ENCODE measurements at regions not wholly inside any gene's neighbourhood (a gene's known extent, or its start where the extent isn't known, plus 50 kb on each side); places are given as distances from the start of the nearest gene placed in this dataset.

DNA sequence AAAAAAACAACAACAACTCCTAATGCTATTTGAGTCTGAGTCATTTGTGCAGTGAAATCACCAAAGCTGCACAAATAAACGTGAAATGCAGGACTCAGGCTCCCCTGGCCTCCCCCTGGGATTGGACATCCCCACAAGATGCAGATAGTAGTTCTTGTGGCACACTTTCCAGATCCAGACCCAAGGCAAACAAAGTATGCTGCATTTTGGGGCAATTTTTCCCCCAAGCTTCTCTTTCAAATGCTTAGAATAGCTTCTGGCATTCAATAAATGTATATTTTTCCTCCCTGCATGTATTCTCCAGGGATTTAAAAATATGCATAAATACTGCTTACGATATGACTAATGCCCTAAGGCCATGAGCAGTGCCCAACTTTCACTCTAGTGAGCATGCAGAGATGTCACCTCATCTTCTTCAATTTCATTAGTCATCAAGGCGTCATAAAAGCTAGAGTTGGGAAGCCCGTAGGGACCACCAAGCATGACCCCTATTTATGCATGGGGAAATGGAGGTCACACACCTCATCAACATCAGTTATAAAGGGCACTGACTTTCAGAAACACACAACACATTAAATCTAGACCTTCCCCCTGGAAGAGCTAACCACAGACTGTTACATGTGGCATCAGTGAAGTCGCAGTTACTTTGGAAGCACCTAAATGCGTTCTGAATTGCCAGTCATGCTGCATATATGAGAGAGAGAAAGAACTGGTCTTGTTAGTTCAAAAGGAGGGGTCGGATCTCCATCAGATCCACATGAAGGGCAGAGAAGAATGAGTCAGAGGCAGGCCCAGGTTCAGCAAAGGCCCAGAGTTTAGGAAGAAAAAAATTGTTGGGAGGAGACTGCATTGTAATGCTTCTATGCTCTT, 374.1 kb downstream of the LPIN1 start:
- no peak overlapping the region for H3K4me3 Mint-ChIP-seq

DNA sequence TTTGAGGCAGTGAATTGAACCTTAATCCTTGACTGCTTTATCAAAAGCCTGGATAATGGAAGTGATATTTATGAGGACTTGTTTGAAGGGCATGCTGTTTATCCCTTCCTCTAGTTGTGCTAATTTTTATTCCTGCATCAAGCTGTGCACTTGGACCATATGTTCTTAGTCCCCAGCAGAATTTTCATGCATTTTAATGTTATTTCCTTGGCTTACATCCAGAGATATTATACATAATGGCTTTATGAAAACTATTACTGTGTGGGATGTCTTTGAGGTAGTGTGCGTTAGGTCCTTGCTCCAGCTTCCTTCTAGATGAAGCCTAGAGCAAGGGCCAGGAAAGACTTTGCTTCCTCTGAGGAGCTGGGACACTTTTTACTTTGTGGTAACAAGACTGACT, 378.4 kb downstream of the LPIN1 start:
- H3K36me3 Mint-ChIP-seq: no peaks in the 10 kb centered on the region
- no peaks in the 10 kb centered on the region for H3K27me3 Mint-ChIP-seq
- no peak overlapping the region for H3K4me3 Mint-ChIP-seq
- H3K4me1 Mint-ChIP-seq (ENCODE audit: unreplicated experiment): no peaks in the 10 kb centered on the region
- H3K27ac Mint-ChIP-seq: no peak overlapping the region
- TF ChIP-seq, protein P1, sequence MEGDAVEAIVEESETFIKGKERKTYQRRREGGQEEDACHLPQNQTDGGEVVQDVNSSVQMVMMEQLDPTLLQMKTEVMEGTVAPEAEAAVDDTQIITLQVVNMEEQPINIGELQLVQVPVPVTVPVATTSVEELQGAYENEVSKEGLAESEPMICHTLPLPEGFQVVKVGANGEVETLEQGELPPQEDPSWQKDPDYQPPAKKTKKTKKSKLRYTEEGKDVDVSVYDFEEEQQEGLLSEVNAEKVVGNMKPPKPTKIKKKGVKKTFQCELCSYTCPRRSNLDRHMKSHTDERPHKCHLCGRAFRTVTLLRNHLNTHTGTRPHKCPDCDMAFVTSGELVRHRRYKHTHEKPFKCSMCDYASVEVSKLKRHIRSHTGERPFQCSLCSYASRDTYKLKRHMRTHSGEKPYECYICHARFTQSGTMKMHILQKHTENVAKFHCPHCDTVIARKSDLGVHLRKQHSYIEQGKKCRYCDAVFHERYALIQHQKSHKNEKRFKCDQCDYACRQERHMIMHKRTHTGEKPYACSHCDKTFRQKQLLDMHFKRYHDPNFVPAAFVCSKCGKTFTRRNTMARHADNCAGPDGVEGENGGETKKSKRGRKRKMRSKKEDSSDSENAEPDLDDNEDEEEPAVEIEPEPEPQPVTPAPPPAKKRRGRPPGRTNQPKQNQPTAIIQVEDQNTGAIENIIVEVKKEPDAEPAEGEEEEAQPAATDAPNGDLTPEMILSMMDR (conservative IDR thresholded peaks at IDR 0.05): no peak
- H3K9me3 Mint-ChIP-seq: no peaks in the 10 kb centered on the region
- DNase-seq (ENCODE audit: extremely low spot score, unreplicated experiment): no peak

More for the DNA sequence above, 374.1 kb downstream of the LPIN1 start:
- no peak for DNase-seq (ENCODE audit: extremely low spot score, unreplicated experiment)
- peaks cover 3% of the 10 kb centered on the region for H3K27me3 Mint-ChIP-seq
- no peaks in the 10 kb centered on the region for H3K36me3 Mint-ChIP-seq
- H3K9me3 Mint-ChIP-seq: no peaks in the 10 kb centered on the region
- TF ChIP-seq, protein P1 (conservative IDR thresholded peaks at IDR 0.05): no peak
- H3K27ac Mint-ChIP-seq: no peak overlapping the region
- H3K4me1 Mint-ChIP-seq (ENCODE audit: unreplicated experiment): no peaks in the 10 kb centered on the region

DNA sequence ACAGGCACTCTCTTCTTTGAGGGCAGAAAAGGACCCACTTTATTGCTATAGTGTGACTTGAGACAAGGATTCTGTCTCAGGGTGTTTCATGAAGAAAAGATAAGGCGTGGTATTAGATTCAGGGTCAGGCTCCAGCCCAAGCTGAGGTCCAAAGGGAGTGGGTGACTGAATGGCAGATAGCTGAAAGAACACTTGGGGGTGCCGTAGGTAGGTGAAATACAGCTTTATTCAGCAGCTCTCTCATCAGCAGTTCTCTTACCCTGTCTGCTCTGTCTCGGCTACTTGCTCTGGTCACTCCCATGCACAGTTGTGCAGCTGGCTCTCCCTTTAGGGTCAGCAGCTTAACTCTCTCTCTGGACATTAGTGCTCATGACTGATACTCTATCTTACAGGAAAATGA, 379.9 kb downstream of the LPIN1 start:
- Mint-ChIP-seq H3K27ac (no peak overlapping the region), H3K27me3 (no peaks in the 10 kb centered on the region), H3K36me3 (no peaks in the 10 kb centered on the region), H3K4me3 (no peak overlapping the region), H3K4me1 (ENCODE audit: unreplicated experiment) (no peaks in the 10 kb centered on the region), H3K9me3 (no peaks in the 10 kb centered on the region)
- TF ChIP-seq, protein P1 (conservative IDR thresholded peaks at IDR 0.05): no peak
- no peak for DNase-seq (ENCODE audit: extremely low spot score, unreplicated experiment)

DNA sequence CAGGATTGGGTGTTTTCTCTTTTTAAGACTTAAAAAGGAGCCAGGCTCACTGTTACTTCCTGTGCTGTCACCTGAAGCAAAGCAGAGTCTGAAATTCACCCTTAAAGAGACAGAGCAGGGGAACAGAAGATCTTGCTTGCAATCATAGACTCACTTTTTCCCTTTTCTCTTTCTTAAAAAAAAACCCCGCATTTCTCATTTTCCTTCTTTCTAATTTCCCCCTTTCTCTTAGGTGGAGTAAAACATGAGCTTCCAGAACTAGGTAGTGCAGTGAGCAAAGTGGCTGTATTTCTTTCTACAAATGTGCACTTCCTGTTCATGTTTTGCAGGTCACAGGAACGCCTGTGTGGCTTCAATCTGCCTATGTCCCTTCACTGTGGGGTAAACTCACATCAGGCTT, 381.2 kb downstream of the LPIN1 start:
- Mint-ChIP-seq H3K27me3 (no peaks in the 10 kb centered on the region), H3K36me3 (no peaks in the 10 kb centered on the region), H3K4me1 (ENCODE audit: unreplicated experiment) (no peaks in the 10 kb centered on the region), H3K4me3 (no peak overlapping the region), H3K9me3 (no peaks in the 10 kb centered on the region), H3K27ac (no peak overlapping the region)
- TF ChIP-seq, protein P1 (conservative IDR thresholded peaks at IDR 0.05): no peak
- DNase-seq (ENCODE audit: extremely low spot score, unreplicated experiment): no peak

DNA sequence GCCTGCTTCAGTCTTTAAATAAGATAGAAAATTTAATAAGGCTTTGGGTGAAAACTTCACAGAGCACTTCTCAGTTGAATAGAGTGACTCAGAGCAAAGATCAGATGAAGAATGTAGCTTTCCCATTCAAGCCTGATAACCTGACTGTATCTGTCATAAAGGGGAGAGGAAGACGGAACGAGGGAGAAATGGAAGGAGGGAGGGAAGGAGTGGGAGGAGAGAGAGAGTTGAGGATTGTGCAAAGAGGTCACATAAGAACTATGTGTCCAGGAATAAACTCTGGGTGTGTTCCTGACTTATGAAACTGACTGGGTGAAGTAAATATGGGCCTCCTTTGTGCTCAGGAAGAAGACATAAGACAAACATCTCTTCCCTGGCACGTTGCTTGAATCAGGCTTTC, 385.5 kb downstream of the LPIN1 start:
- TF ChIP-seq, protein P1 (conservative IDR thresholded peaks at IDR 0.05): no peak
- no peak for DNase-seq (ENCODE audit: extremely low spot score, unreplicated experiment)
- Mint-ChIP-seq H3K27me3 (no peaks in the 10 kb centered on the region), H3K4me3 (no peak overlapping the region), H3K27ac (no peak overlapping the region), H3K4me1 (ENCODE audit: unreplicated experiment) (no peaks in the 10 kb centered on the region), H3K36me3 (no peaks in the 10 kb centered on the region), H3K9me3 (peaks cover 5% of the 10 kb centered on the region)
